GM23338 (cell line): ENCODE measurements at regions not wholly inside any gene's neighbourhood (a gene's known extent, or its start where the extent isn't known, plus 50 kb on each side); places are given as distances from the start of the nearest gene placed in this dataset.

Source experiments
- ATAC-seq: fragments of 200-7000 bp; cut with Tn5 transposase; 3 replicates; pipeline ENCODE4 v1.9.1; 2020
- DNase-seq: peaks from one replicate; pipeline ENCODE4 v3.0.0-alpha.2; 2015; ENCODE audit warnings: low spot score
- H2AFZ ChIP-seq: fragments of 200-600 bp; sonication (generic); 2 replicates; pipeline ENCODE4 v1.8.0; 2016; ENCODE audit warnings: antibody characterized with exemption, mild to moderate bottlenecking, moderate library complexity
- H3F3A ChIP-seq: fragments of 200-600 bp; sonication (generic); replicated peaks from 2 replicates; pipeline ENCODE4 v1.8.0; 2017; ENCODE audit warnings: antibody characterized with exemption, mixed run types, low read depth
- H3K27ac ChIP-seq: fragments of 200-600 bp; sonication (generic); 2 replicates; pipeline ENCODE4 v1.6.1; 2016; ENCODE audit warnings: low read depth
- H3K27me3 ChIP-seq: fragments of 200-600 bp; sonication (generic); 2 replicates; pipeline ENCODE4 v1.8.0; 2016; ENCODE audit warnings: mild to moderate bottlenecking, mixed run types, moderate library complexity; ENCODE audit not compliant: insufficient read depth
- H3K36me3 ChIP-seq: fragments of 200-600 bp; sonication (generic); 2 replicates; pipeline ENCODE4 v1.8.0; 2016; ENCODE audit warnings: mild to moderate bottlenecking; ENCODE audit not compliant: insufficient read depth
- H3K4me1 ChIP-seq: fragments of 200-600 bp; sonication (generic); 2 replicates; pipeline ENCODE4 v1.8.0; 2016; ENCODE audit warnings: mild to moderate bottlenecking, moderate library complexity; ENCODE audit not compliant: insufficient read depth
- H3K4me2 ChIP-seq: fragments of 200-600 bp; sonication (generic); 2 replicates; pipeline ENCODE4 v1.7.1; 2017; ENCODE audit warnings: mixed run types
- H3K4me3 ChIP-seq: fragments of 200-600 bp; sonication (generic); 2 replicates; pipeline ENCODE4 v1.6.1; 2016; ENCODE audit warnings: mixed run types
- H3K79me2 ChIP-seq: fragments of 200-600 bp; sonication (generic); replicated peaks from 2 replicates; pipeline ENCODE4 v1.8.0; 2017; ENCODE audit warnings: mild to moderate bottlenecking; ENCODE audit not compliant: insufficient read depth
- H3K9me2 ChIP-seq: fragments of 200-600 bp; sonication (generic); 2 replicates; pipeline ENCODE4 v1.8.0; 2017; ENCODE audit not compliant: insufficient read depth
- H4K20me1 ChIP-seq: fragments of 200-600 bp; sonication (generic); replicated peaks from 2 replicates; pipeline ENCODE4 v1.8.0; 2017; ENCODE audit warnings: mild to moderate bottlenecking; ENCODE audit not compliant: insufficient read depth
- H3K27ac Mint-ChIP-seq: 2 replicates; pipeline ENCODE4 v1.8.0; 2020; ENCODE audit warnings: inconsistent platforms, mild to moderate bottlenecking, moderate library complexity, mixed read lengths
- H3K27me3 Mint-ChIP-seq: 3 replicates; pipeline ENCODE4 v1.8.0; 2022; ENCODE audit warnings: low read depth, mild to moderate bottlenecking, moderate library complexity, mixed read lengths, inconsistent platforms; ENCODE audit not compliant: insufficient read depth, poor library complexity
- H3K36me3 Mint-ChIP-seq: 3 replicates; pipeline ENCODE4 v1.8.0; 2021; ENCODE audit warnings: low read depth, mild to moderate bottlenecking, inconsistent platforms, moderate library complexity, mixed read lengths
- H3K4me1 Mint-ChIP-seq: 3 replicates; pipeline ENCODE4 v1.8.0; 2020; ENCODE audit warnings: mild to moderate bottlenecking, inconsistent platforms, mixed read lengths
- H3K4me3 Mint-ChIP-seq: 3 replicates; pipeline ENCODE4 v1.8.0; 2021; ENCODE audit warnings: moderate library complexity, mild to moderate bottlenecking, inconsistent platforms, mixed read lengths
- H3K9me3 Mint-ChIP-seq: 3 replicates; pipeline ENCODE4 v1.8.0; 2020; ENCODE audit warnings: moderate library complexity, mild to moderate bottlenecking, inconsistent platforms, mixed read lengths
- ETS1 ChIP-seq: IDR thresholded peaks from 2 replicates; pipeline ENCODE4 v1.6.1; 2016; ENCODE audit warnings: antibody characterized with exemption
- EZH2 ChIP-seq: fragments of 200-600 bp; sonication (generic); IDR thresholded peaks from one replicate; pipeline ENCODE4 v1.8.0; 2017; ENCODE audit warnings: antibody characterized with exemption, mild to moderate bottlenecking, low read depth; ENCODE audit not compliant: unreplicated experiment
- EZH2phosphoT487 ChIP-seq: fragments of 200-600 bp; sonication (generic); IDR thresholded peaks from one replicate; pipeline ENCODE4 v1.8.1; 2018; ENCODE audit warnings: antibody characterized with exemption; ENCODE audit not compliant: unreplicated experiment
- JUNB ChIP-seq: IDR thresholded peaks from one replicate; pipeline ENCODE4 v1.6.1; 2016; ENCODE audit warnings: antibody characterized with exemption; ENCODE audit not compliant: unreplicated experiment
- NANOG ChIP-seq: IDR thresholded peaks from 2 replicates; pipeline ENCODE4 v1.6.1; 2016; ENCODE audit warnings: antibody characterized with exemption, borderline replicate concordance
- POLR2AphosphoS5 ChIP-seq: IDR thresholded peaks from 2 replicates; pipeline ENCODE4 v1.6.1; 2016; ENCODE audit warnings: antibody characterized with exemption, low read depth
- STAT1 ChIP-seq: IDR thresholded peaks from one replicate; pipeline ENCODE4 v1.6.1; 2016; ENCODE audit warnings: antibody characterized with exemption; ENCODE audit not compliant: unreplicated experiment
- ZNF114 ChIP-seq: fragments of 250-450 bp; sonication (Bioruptor Pico); IDR thresholded peaks from 2 replicates; pipeline ENCODE4 v1.5.0; 2020; ENCODE audit warnings: mild to moderate bottlenecking, moderate library complexity
- ZNF331 ChIP-seq: fragments of 250-450 bp; sonication (Bioruptor Pico); IDR thresholded peaks from 2 replicates; pipeline ENCODE4 v1.5.0; 2020; ENCODE audit warnings: low read depth, mild to moderate bottlenecking, moderate library complexity
- ZNF462 ChIP-seq: fragments of 250-450 bp; sonication (Bioruptor Pico); IDR thresholded peaks from 2 replicates; pipeline ENCODE4 v1.5.0; 2020; ENCODE audit warnings: mild to moderate bottlenecking, moderate library complexity

GRCh38 chr13:44815623-44816022 is 173.6 kb downstream of the NUFIP1 start (continued):
- TF ChIP-seq ZNF462 (CRISPR knock-in tag) (no peak), JUNB (no peak), ZNF331 (CRISPR knock-in tag) (no peak), EZH2phosphoT487 (no peak)

GRCh38 chr13:44814836-44815235 is 174.4 kb downstream of the NUFIP1 start:
- Histone ChIP-seq H3K79me2 (no peaks in the 10 kb centered on the region), H2AFZ (no peak overlapping the region), H3F3A (no peaks in the 10 kb centered on the region), H3K27ac (no peak overlapping the region), H3K4me1 (peaks cover 24% of the 10 kb centered on the region), H3K9me2 (no peaks in the 10 kb centered on the region; the same call in 1 of the 2 replicates), H4K20me1 (no peaks in the 10 kb centered on the region), H3K4me2 (no peak overlapping the region), H3K36me3 (no peaks in the 10 kb centered on the region), H3K4me3 (no peak overlapping the region), H3K27me3 (no peaks in the 10 kb centered on the region)
- H3K27me3 Mint-ChIP-seq: peaks cover 4% of the 10 kb centered on the region
- no peak overlapping the region for H3K4me3 Mint-ChIP-seq
- peaks cover 34% of the 10 kb centered on the region for H3K4me1 Mint-ChIP-seq
- ATAC-seq: no peak
- H3K36me3 Mint-ChIP-seq: no peaks in the 10 kb centered on the region
- no peak overlapping the region for H3K27ac Mint-ChIP-seq
- no peak for TF ChIP-seq ETS1
- TF ChIP-seq NANOG: no peak
- TF ChIP-seq ZNF331 (CRISPR knock-in tag): no peak
- TF ChIP-seq JUNB: no peak
- no peak for TF ChIP-seq STAT1
- no peak for TF ChIP-seq POLR2AphosphoS5
- no peak for TF ChIP-seq ZNF114
- no peak for TF ChIP-seq ZNF462 (CRISPR knock-in tag)
- TF ChIP-seq EZH2: no peak
- no peaks in the 10 kb centered on the region; the same call in 2 of the 3 replicates for H3K9me3 Mint-ChIP-seq
- no peak for DNase-seq
